ENCODE measurements at regions not wholly inside any gene's neighbourhood (a gene's known extent, or its start where the extent isn't known, plus 50 kb on each side); places are given as distances from the start of the nearest gene placed in this dataset.

DNA sequence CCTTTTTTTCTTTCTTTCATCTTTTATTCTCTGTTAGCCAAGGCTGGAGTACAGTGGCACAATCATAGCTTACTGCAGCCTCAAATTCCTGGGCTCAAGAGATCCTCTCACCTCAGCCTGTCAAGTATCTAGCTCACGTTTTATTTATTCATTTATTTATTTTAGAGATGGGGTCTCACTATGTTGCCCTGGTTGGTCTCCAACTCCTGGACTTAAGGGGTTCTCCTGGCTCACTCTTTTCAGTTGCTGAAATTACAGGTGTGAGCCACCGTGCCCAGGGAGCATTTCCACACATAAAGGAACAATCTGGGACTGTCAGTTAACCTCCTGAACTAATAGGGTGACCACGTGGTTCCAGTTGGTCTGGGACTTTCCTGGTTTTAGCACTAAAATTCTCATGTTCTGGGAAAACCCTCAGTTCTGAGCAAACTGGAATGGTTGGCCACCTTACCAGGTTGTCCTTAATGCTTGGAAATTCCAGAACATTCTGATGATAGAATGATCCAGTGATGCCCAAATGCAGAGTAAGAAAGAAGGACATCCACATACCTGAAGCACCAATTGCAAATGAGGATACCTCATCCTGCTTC, 105.5 kb upstream of the ZNF217 start:
- Histone ChIP-seq H3K79me1 (replicated peaks; ENCODE audit: low read length, poor library complexity, severe bottlenecking) (no peaks in the 10 kb centered on the region), H4K91ac (ENCODE audit: low read length) (no peak overlapping the region), H3K4ac (ENCODE audit: low read depth in 1 of 2, low read length in 2 of 2) (no peak overlapping the region), H3K27ac (ENCODE audit: low read length, poor library complexity, severe bottlenecking) (no peak overlapping the region), H3K9ac (ENCODE audit: low read length) (no peak overlapping the region), H3K4me3 (ENCODE audit: insufficient read depth in 1 of 2, low read depth in 1 of 2, low read length in 2 of 2) (no peak overlapping the region), H4K8ac (ENCODE audit: low read length) (no peak overlapping the region), H3K36me3 (ENCODE audit: control insufficient read depth in 1 of 2, insufficient read depth in 2 of 2, low read depth in 1 of 2, low read length in 2 of 2) (no peaks in the 10 kb centered on the region), H2BK120ac (ENCODE audit: low read depth, low read length) (no peak overlapping the region), H2BK15ac (ENCODE audit: low read depth, poor library complexity, severe bottlenecking) (no peak overlapping the region), H2AFZ (ENCODE audit: low read depth, low read length) (no peak overlapping the region), H3K4me2 (ENCODE audit: low read length, poor library complexity, severe bottlenecking) (no peak overlapping the region), H2AK5ac (ENCODE audit: low read length, severe bottlenecking) (no peak overlapping the region), H2BK5ac (ENCODE audit: low read depth, low read length, poor library complexity, severe bottlenecking) (no peak overlapping the region), H3K9me3 (ENCODE audit: control insufficient read depth, low read length) (no peaks in the 10 kb centered on the region), H3K4me1 (ENCODE audit: control insufficient read depth, insufficient read depth, low read depth, low read length) (no peaks in the 10 kb centered on the region), H3K23ac (ENCODE audit: low read length in 2 of 2) (no peak overlapping the region), H2BK12ac (ENCODE audit: low read length in 2 of 2) (no peak overlapping the region), H3K27me3 (ENCODE audit: control insufficient read depth in 1 of 2, insufficient read depth in 1 of 2, low read length in 2 of 2) (no peaks in the 10 kb centered on the region), H3K14ac (ENCODE audit: low read length in 2 of 2) (no peak overlapping the region), H3K18ac (ENCODE audit: low read depth in 1 of 2, low read length in 2 of 2) (peak overlapping the region in 1 of 2 experiments; percentile 2)
- DNase-seq = no peak
- WGBS = 90% methylated on average over 3 of the region's 3 CpGs

DNA sequence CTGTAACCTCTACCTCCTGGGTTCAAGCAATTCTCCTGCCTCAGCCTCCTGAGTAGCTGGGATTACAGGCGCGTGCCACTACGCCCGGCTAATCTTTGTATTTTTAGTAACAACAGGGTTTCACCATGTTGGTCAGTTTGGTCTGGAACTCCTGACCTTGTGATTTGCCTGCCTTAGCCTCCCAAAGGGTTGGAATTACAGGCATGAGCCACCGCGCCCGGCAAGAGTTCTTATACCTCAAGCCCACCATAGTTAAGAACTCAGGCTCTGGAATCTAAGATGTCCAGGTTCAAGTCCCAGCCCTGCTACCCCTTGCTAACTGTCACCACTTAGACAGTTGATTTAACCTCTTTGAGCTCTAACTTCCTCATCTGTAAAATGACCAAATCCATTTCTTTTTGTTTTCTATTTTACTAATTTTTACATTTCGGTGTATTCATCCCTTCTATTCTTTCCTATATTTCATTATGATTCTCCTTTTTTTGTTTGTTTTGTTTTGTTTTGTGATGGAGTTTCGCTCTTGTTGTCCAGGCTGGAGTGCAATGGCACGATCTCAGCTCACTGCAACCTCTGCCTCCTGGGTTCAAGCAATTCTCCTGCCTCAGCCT, 104.8 kb upstream of the ZNF217 start:
- Histone ChIP-seq H3K27ac (ENCODE audit: low read length, poor library complexity, severe bottlenecking) (no peak overlapping the region), H4K8ac (ENCODE audit: low read length) (no peak overlapping the region), H3K36me3 (ENCODE audit: control insufficient read depth in 1 of 2, insufficient read depth in 2 of 2, low read depth in 1 of 2, low read length in 2 of 2) (no peaks in the 10 kb centered on the region), H3K4me1 (ENCODE audit: control insufficient read depth, insufficient read depth, low read depth, low read length) (no peaks in the 10 kb centered on the region), H3K23ac (ENCODE audit: low read length in 2 of 2) (no peak overlapping the region), H4K91ac (ENCODE audit: low read length) (no peak overlapping the region), H3K4me2 (ENCODE audit: low read length, poor library complexity, severe bottlenecking) (no peak overlapping the region), H3K9me3 (ENCODE audit: control insufficient read depth, low read length) (no peaks in the 10 kb centered on the region), H3K14ac (ENCODE audit: low read length in 2 of 2) (no peak overlapping the region), H2AK5ac (ENCODE audit: low read length, severe bottlenecking) (no peak overlapping the region), H3K27me3 (ENCODE audit: control insufficient read depth in 1 of 2, insufficient read depth in 1 of 2, low read length in 2 of 2) (no peaks in the 10 kb centered on the region), H2BK12ac (ENCODE audit: low read length in 2 of 2) (no peak overlapping the region), H2BK15ac (ENCODE audit: low read depth, poor library complexity, severe bottlenecking) (no peak overlapping the region), H2BK5ac (ENCODE audit: low read depth, low read length, poor library complexity, severe bottlenecking) (no peak overlapping the region), H3K18ac (ENCODE audit: low read depth in 1 of 2, low read length in 2 of 2) (no peak overlapping the region), H3K4me3 (ENCODE audit: insufficient read depth in 1 of 2, low read depth in 1 of 2, low read length in 2 of 2) (no peak overlapping the region), H3K4ac (ENCODE audit: low read depth in 1 of 2, low read length in 2 of 2) (no peak overlapping the region), H2BK120ac (ENCODE audit: low read depth, low read length) (no peak overlapping the region), H3K79me1 (replicated peaks; ENCODE audit: low read length, poor library complexity, severe bottlenecking) (no peaks in the 10 kb centered on the region), H3K9ac (ENCODE audit: low read length) (no peak overlapping the region), H2AFZ (ENCODE audit: low read depth, low read length) (no peak overlapping the region)
- DNase-seq = no peak
- WGBS = 97% methylated on average over 7 of the region's 10 CpGs

DNA sequence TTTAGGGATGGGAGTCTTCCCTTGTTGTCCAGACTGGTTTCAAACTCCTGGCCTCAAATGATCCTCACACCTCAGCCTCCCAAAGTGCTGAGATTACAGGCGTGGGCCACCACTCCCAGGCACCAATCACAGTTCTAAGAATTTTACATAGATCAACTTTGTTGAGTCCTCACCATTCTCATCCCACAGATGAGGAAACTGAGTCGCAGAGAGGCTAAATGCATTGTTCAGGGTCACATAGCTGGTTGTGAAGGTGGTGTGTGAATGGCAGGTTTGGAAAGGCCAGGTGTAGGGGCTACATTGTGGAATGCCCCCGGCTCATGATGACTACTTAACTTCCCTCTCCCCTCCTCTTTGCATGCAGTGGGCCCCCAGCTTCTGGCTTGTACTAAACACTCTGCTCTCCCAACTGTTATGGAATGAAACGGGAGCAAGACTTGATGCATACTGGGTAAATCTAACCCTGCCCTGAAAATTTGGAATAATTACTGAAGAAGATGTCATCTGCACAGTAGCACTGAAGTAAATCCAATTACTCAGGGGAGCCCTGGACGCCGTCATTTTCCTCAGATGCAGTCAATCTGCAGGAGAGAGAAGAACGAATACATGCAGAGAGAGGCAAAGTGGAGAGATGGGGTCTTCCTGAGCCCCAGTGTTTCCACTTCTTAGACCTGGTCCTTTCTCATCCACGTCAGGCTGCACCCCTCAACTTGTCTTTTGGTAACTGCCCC, 102.3 kb upstream of the ZNF217 start:
- no peak for DNase-seq
- WGBS = 84% methylated on average over 6 of the region's 8 CpGs
- no peaks in the 10 kb centered on the region for H3K27me3 ChIP-seq (ENCODE audit: control insufficient read depth in 1 of 2, insufficient read depth in 1 of 2, low read length in 2 of 2)
- no peak overlapping the region for H2BK120ac ChIP-seq (ENCODE audit: low read depth, low read length)
- H3K4ac ChIP-seq (ENCODE audit: low read depth in 1 of 2, low read length in 2 of 2) = no peak overlapping the region
- no peaks in the 10 kb centered on the region for H3K9me3 ChIP-seq (ENCODE audit: control insufficient read depth, low read length)
- no peak overlapping the region for H3K4me3 ChIP-seq (ENCODE audit: insufficient read depth in 1 of 2, low read depth in 1 of 2, low read length in 2 of 2)
- no peak overlapping the region for H3K9ac ChIP-seq (ENCODE audit: low read length)
- no peak overlapping the region for H3K18ac ChIP-seq (ENCODE audit: low read depth in 1 of 2, low read length in 2 of 2)
- H3K4me1 ChIP-seq (ENCODE audit: control insufficient read depth, insufficient read depth, low read depth, low read length) = no peaks in the 10 kb centered on the region
- no peak overlapping the region for H2BK5ac ChIP-seq (ENCODE audit: low read depth, low read length, poor library complexity, severe bottlenecking)
- no peak overlapping the region for H2AFZ ChIP-seq (ENCODE audit: low read depth, low read length)
- H3K14ac ChIP-seq (ENCODE audit: low read length in 2 of 2) = no peak overlapping the region
- no peak overlapping the region for H4K8ac ChIP-seq (ENCODE audit: low read length)
- H2AK5ac ChIP-seq (ENCODE audit: low read length, severe bottlenecking) = no peak overlapping the region
- H2BK15ac ChIP-seq (ENCODE audit: low read depth, poor library complexity, severe bottlenecking) = no peak overlapping the region
- no peak overlapping the region for H3K27ac ChIP-seq (ENCODE audit: low read length, poor library complexity, severe bottlenecking)
- no peaks in the 10 kb centered on the region for H3K36me3 ChIP-seq (ENCODE audit: control insufficient read depth in 1 of 2, insufficient read depth in 2 of 2, low read depth in 1 of 2, low read length in 2 of 2)
- no peak overlapping the region for H3K4me2 ChIP-seq (ENCODE audit: low read length, poor library complexity, severe bottlenecking)
- no peaks in the 10 kb centered on the region for H3K79me1 ChIP-seq (replicated peaks; ENCODE audit: low read length, poor library complexity, severe bottlenecking)
- H2BK12ac ChIP-seq (ENCODE audit: low read length in 2 of 2) = no peak overlapping the region
- no peak overlapping the region for H3K23ac ChIP-seq (ENCODE audit: low read length in 2 of 2)
- H4K91ac ChIP-seq (ENCODE audit: low read length) = no peak overlapping the region

DNA sequence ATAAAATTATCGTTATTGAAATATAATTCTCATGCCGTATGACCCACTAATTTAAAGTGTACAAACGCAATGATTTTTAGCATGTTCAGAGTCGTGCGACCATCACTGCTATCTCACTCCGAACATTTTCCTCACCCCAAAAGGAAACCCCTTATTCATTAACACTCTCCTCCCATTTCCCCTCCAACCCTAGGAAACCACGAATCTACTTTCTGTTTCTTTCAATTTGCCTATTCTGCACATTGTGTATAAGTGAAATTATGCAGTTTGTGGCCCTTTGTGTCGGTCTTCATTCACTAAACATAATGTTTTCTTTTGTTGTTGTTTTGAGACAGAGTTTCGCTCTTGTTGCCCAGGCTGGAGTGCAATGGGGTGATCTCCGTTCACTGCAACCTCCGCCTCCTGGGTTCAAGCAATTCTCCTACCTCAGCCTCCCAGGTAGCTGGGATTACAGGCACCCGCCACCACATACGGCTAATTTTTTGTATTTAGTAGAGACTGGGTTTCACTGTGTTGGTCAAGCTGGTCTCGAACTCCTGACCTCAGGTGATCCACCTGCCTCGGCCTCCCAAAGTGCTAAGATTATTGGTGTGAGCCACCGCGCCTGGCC, 99.7 kb upstream of the ZNF217 start:
- Histone ChIP-seq H3K79me1 (replicated peaks; ENCODE audit: low read length, poor library complexity, severe bottlenecking) (no peaks in the 10 kb centered on the region), H3K14ac (ENCODE audit: low read length in 2 of 2) (no peak overlapping the region), H3K4me2 (ENCODE audit: low read length, poor library complexity, severe bottlenecking) (no peak overlapping the region), H2BK12ac (ENCODE audit: low read length in 2 of 2) (no peak overlapping the region), H3K27ac (ENCODE audit: low read length, poor library complexity, severe bottlenecking) (no peak overlapping the region), H2BK5ac (ENCODE audit: low read depth, low read length, poor library complexity, severe bottlenecking) (no peak overlapping the region), H2BK15ac (ENCODE audit: low read depth, poor library complexity, severe bottlenecking) (no peak overlapping the region), H3K18ac (ENCODE audit: low read depth in 1 of 2, low read length in 2 of 2) (no peak overlapping the region), H4K8ac (ENCODE audit: low read length) (no peak overlapping the region), H2BK120ac (ENCODE audit: low read depth, low read length) (no peak overlapping the region), H2AFZ (ENCODE audit: low read depth, low read length) (no peak overlapping the region), H3K36me3 (ENCODE audit: control insufficient read depth in 1 of 2, insufficient read depth in 2 of 2, low read depth in 1 of 2, low read length in 2 of 2) (no peaks in the 10 kb centered on the region), H3K9me3 (ENCODE audit: control insufficient read depth, low read length) (no peaks in the 10 kb centered on the region), H3K9ac (ENCODE audit: low read length) (peak overlapping the region; percentile 67), H4K91ac (ENCODE audit: low read length) (no peak overlapping the region), H3K27me3 (ENCODE audit: control insufficient read depth in 1 of 2, insufficient read depth in 1 of 2, low read length in 2 of 2) (no peaks in the 10 kb centered on the region), H2AK5ac (ENCODE audit: low read length, severe bottlenecking) (no peak overlapping the region), H3K4me3 (ENCODE audit: insufficient read depth in 1 of 2, low read depth in 1 of 2, low read length in 2 of 2) (no peak overlapping the region), H3K23ac (ENCODE audit: low read length in 2 of 2) (no peak overlapping the region), H3K4ac (ENCODE audit: low read depth in 1 of 2, low read length in 2 of 2) (no peak overlapping the region), H3K4me1 (ENCODE audit: control insufficient read depth, insufficient read depth, low read depth, low read length) (no peaks in the 10 kb centered on the region)
- DNase-seq = no peak
- WGBS = 95% methylated on average over 14 of the region's 17 CpGs
